Effector memory CD4-positive, alpha-beta T cell (primary cell): ENCODE measurements at regions not wholly inside any gene's neighbourhood (a gene's known extent, or its start where the extent isn't known, plus 50 kb on each side); places are given as distances from the start of the nearest gene placed in this dataset.

Source experiments
- DNase-seq, 3 donors: peaks; one replicate each; pipeline ENCODE4 v3.0.0-alpha.2; 2020
- H3K27ac ChIP-seq: 2 replicates; pipeline ENCODE4 v1.7.0; 2013; ENCODE audit warnings: mild to moderate bottlenecking, low read length, moderate library complexity; ENCODE audit not compliant: insufficient read depth, poor library complexity, severe bottlenecking
- H3K27me3 ChIP-seq: replicated peaks from 2 replicates; pipeline ENCODE4 v1.7.0; 2013; ENCODE audit warnings: mild to moderate bottlenecking, low read length; ENCODE audit not compliant: insufficient read depth, control insufficient read depth, poor library complexity, severe bottlenecking
- H3K36me3 ChIP-seq: 2 replicates; pipeline ENCODE4 v1.7.0; 2013; ENCODE audit warnings: mild to moderate bottlenecking, low read length, moderate library complexity; ENCODE audit not compliant: control insufficient read depth, insufficient read depth
- H3K4me1 ChIP-seq: 2 replicates; pipeline ENCODE4 v1.7.0; 2013; ENCODE audit warnings: low read length, mild to moderate bottlenecking; ENCODE audit not compliant: control insufficient read depth, insufficient read depth, poor library complexity, severe bottlenecking
- H3K4me3 ChIP-seq: 2 replicates; pipeline ENCODE4 v1.7.0; 2013; ENCODE audit warnings: low read length, low read depth, mild to moderate bottlenecking; ENCODE audit not compliant: insufficient read depth, poor library complexity, severe bottlenecking
- H3K9me3 ChIP-seq: 2 replicates; pipeline ENCODE4 v1.7.0; 2013; ENCODE audit warnings: mild to moderate bottlenecking, low read length, moderate library complexity; ENCODE audit not compliant: control insufficient read depth

GRCh38 chr2:61712060-61712459 is 141.8 kb downstream of the FAM161A start:
- Histone ChIP-seq H3K9me3 (no peaks in the 10 kb centered on the region), H3K36me3 (no peaks in the 10 kb centered on the region), H3K4me1 (no peaks in the 10 kb centered on the region), H3K4me3 (no peak overlapping the region), H3K27ac (no peak overlapping the region), H3K27me3 (no peaks in the 10 kb centered on the region)
- no peak for DNase-seq

- Histone ChIP-seq H3K27ac (no peak overlapping the region), H3K4me3 (no peak overlapping the region), H3K36me3 (no peaks in the 10 kb centered on the region), H3K9me3 (no peaks in the 10 kb centered on the region), H3K27me3 (no peaks in the 10 kb centered on the region), H3K4me1 (no peaks in the 10 kb centered on the region)
- DNase-seq, result no peak
Measured at GRCh38 chr2:61710711-61711110, 143.1 kb downstream of the FAM161A start.

- no peaks in the 10 kb centered on the region for H3K27me3 ChIP-seq
- no peaks in the 10 kb centered on the region for H3K9me3 ChIP-seq
- no peaks in the 10 kb centered on the region for H3K36me3 ChIP-seq
- no peak overlapping the region for H3K27ac ChIP-seq
- no peak overlapping the region for H3K4me3 ChIP-seq
- no peak for DNase-seq
- no peaks in the 10 kb centered on the region for H3K4me1 ChIP-seq
Measured at GRCh38 chr2:61707984-61708852, 145.6 kb downstream of the FAM161A start.

- Histone ChIP-seq H3K27me3 (no peaks in the 10 kb centered on the region), H3K4me3 (no peak overlapping the region), H3K27ac (no peak overlapping the region), H3K4me1 (no peaks in the 10 kb centered on the region), H3K9me3 (no peaks in the 10 kb centered on the region), H3K36me3 (no peaks in the 10 kb centered on the region)
- no peak for DNase-seq
Measured at GRCh38 chr2:61705625-61706024, 148.2 kb downstream of the FAM161A start.

GRCh38 chr2:61704364-61704763 is 149.5 kb downstream of the FAM161A start:
- Histone ChIP-seq H3K27ac (no peak overlapping the region), H3K4me3 (no peak overlapping the region), H3K9me3 (no peaks in the 10 kb centered on the region), H3K27me3 (no peaks in the 10 kb centered on the region), H3K36me3 (no peaks in the 10 kb centered on the region), H3K4me1 (no peaks in the 10 kb centered on the region)
- DNase-seq, result no peak

- no peaks in the 10 kb centered on the region for H3K27me3 ChIP-seq
- no peak overlapping the region for H3K27ac ChIP-seq
- H3K36me3 ChIP-seq, result no peaks in the 10 kb centered on the region
- H3K9me3 ChIP-seq, result no peaks in the 10 kb centered on the region
- no peak overlapping the region for H3K4me3 ChIP-seq
- no peak for DNase-seq
- no peaks in the 10 kb centered on the region for H3K4me1 ChIP-seq
Measured at GRCh38 chr2:61702088-61702467, 151.8 kb downstream of the FAM161A start.

- H3K4me1 ChIP-seq, result no peaks in the 10 kb centered on the region
- H3K36me3 ChIP-seq, result no peaks in the 10 kb centered on the region
- no peak overlapping the region for H3K27ac ChIP-seq
- DNase-seq, result no peak
- no peaks in the 10 kb centered on the region for H3K9me3 ChIP-seq
- no peak overlapping the region for H3K4me3 ChIP-seq
- H3K27me3 ChIP-seq, result no peaks in the 10 kb centered on the region
Measured at GRCh38 chr2:61700464-61700863, 153.4 kb downstream of the FAM161A start.

GRCh38 chr2:61694312-61695274 is 156.4 kb upstream of the XPO1 start:
- DNase-seq, result peak; percentile 69 to 83 (median 80)
- H3K36me3 ChIP-seq, result no peaks in the 10 kb centered on the region
- H3K4me3 ChIP-seq, result peak overlapping the region; percentile 90
- H3K9me3 ChIP-seq, result no peaks in the 10 kb centered on the region
- H3K27ac ChIP-seq, result peak overlapping the region; percentile 32
- peaks cover 4% of the 10 kb centered on the region for H3K4me1 ChIP-seq
- no peaks in the 10 kb centered on the region for H3K27me3 ChIP-seq

- H3K9me3 ChIP-seq, result no peaks in the 10 kb centered on the region
- no peak overlapping the region for H3K4me3 ChIP-seq
- no peaks in the 10 kb centered on the region for H3K36me3 ChIP-seq
- H3K4me1 ChIP-seq, result peaks cover 4% of the 10 kb centered on the region
- H3K27me3 ChIP-seq, result no peaks in the 10 kb centered on the region
- DNase-seq, result no peak
- H3K27ac ChIP-seq, result no peak overlapping the region
Measured at GRCh38 chr2:61693744-61694143, 155.6 kb upstream of the XPO1 start.
